HEK293 (cell line): ENCODE measurements at regions not wholly inside any gene's neighbourhood (a gene's known extent, or its start where the extent isn't known, plus 50 kb on each side); places are given as distances from the start of the nearest gene placed in this dataset.

Experiments
- CTCF ChIA-PET: fragments of 350-600 bp; formaldehyde crosslinking; extraction: SDS; loops from one replicate; lab custom pipeline; 2021; ENCODE audit warnings: antibody characterized with exemption; lab: Yijun Ruan, JAX
- POLR2A ChIA-PET: fragments of 300-600 bp; formaldehyde crosslinking; extraction: SDS; loops from one replicate; lab custom pipeline; 2020; ENCODE audit warnings: antibody characterized with exemption, inconsistent platforms; lab: Yijun Ruan, JAX
- H3K27ac ChIP-seq: fragments of 200-500 bp; sonication (Bioruptor generic); 2 replicates; pipeline ENCODE4 v1.5.1; 2014; ENCODE audit warnings: low read depth, low read length, control low read depth, inconsistent platforms; ENCODE audit errors: extremely low read depth
- H3K36me3 ChIP-seq, 2 experiments: fragments of 200-500 bp in 1 of 2; sonication (Bioruptor generic) in 1 of 2; 1 replicate in 1 of 2; 2 replicates in 1 of 2; pipeline ENCODE4 v1.5.1; 2014 to 2017; ENCODE audit warnings: inconsistent platforms in 2 of 2, low read length in 2 of 2; ENCODE audit not compliant: control insufficient read depth in 2 of 2, insufficient read depth in 1 of 2
- H3K4me1 ChIP-seq: fragments of 200-500 bp; sonication (Bioruptor generic); 2 replicates; pipeline ENCODE4 v1.5.1; 2014; ENCODE audit warnings: mild to moderate bottlenecking, low read length, inconsistent platforms; ENCODE audit not compliant: control insufficient read depth, insufficient read depth
- H3K4me3 ChIP-seq: 2 replicates; pipeline ENCODE4 v1.5.1; 2011; ENCODE audit warnings: low read depth, mild to moderate bottlenecking, control low read depth, low read length, moderate library complexity
- H3K9me3 ChIP-seq: fragments of 200-500 bp; sonication (Bioruptor generic); 2 replicates; pipeline ENCODE4 v1.5.1; 2014; ENCODE audit warnings: low read depth, low read length, inconsistent platforms; ENCODE audit not compliant: control insufficient read depth, insufficient read depth
- ELK4 ChIP-seq: IDR thresholded peaks from 2 replicates; pipeline ENCODE4 v1.6.1; 2011; ENCODE audit warnings: mild to moderate bottlenecking, low read depth, low read length, borderline replicate concordance
- GLIS2 ChIP-seq: fragments of 450-650 bp; formaldehyde crosslinking; IDR thresholded peaks from 2 replicates; pipeline ENCODE4 v1.5.1; 2016; ENCODE audit warnings: missing biosample characterization, missing genetic modification characterization
- INSM2 ChIP-seq: fragments of 450-650 bp; formaldehyde crosslinking; IDR thresholded peaks from 2 replicates; pipeline ENCODE4 v1.5.1; 2016; ENCODE audit warnings: missing biosample characterization, missing genetic modification characterization
- OSR2 ChIP-seq: fragments of 450-650 bp; formaldehyde crosslinking; IDR thresholded peaks from 2 replicates; pipeline ENCODE4 v1.5.1; 2016; ENCODE audit warnings: missing biosample characterization, missing genetic modification characterization
- PRDM6 ChIP-seq: fragments of 450-650 bp; formaldehyde crosslinking; IDR thresholded peaks from 2 replicates; pipeline ENCODE4 v1.5.1; 2017; ENCODE audit warnings: missing biosample characterization, missing genetic modification characterization
- RBAK ChIP-seq: fragments of 450-650 bp; formaldehyde crosslinking; IDR thresholded peaks from 2 replicates; pipeline ENCODE4 v1.5.1; 2016; ENCODE audit warnings: missing biosample characterization, missing genetic modification characterization
- SP3 ChIP-seq: fragments of 450-650 bp; formaldehyde crosslinking; IDR thresholded peaks from 2 replicates; pipeline ENCODE4 v1.5.1; 2016; ENCODE audit warnings: missing biosample characterization, missing genetic modification characterization
- ZBTB10 ChIP-seq: fragments of 450-650 bp; formaldehyde crosslinking; IDR thresholded peaks from 2 replicates; pipeline ENCODE4 v1.5.1; 2016; ENCODE audit warnings: missing biosample characterization, missing genetic modification characterization
- ZBTB11 ChIP-seq: fragments of 450-650 bp; formaldehyde crosslinking; conservative IDR thresholded peaks from 2 replicates; pipeline ENCODE4 v1.5.1; 2016; ENCODE audit warnings: low read depth, missing biosample characterization, missing genetic modification characterization
- ZBTB26 ChIP-seq: fragments of 450-650 bp; formaldehyde crosslinking; optimal IDR thresholded peaks from 2 replicates; pipeline ENCODE3; 2016; ENCODE audit warnings: missing biosample characterization, mild to moderate bottlenecking, missing genetic modification characterization
- ZNF169 ChIP-seq: fragments of 450-650 bp; formaldehyde crosslinking; IDR thresholded peaks from 2 replicates; pipeline ENCODE4 v1.5.1; 2016; ENCODE audit warnings: missing biosample characterization, missing genetic modification characterization
- ZNF211 ChIP-seq: fragments of 450-650 bp; formaldehyde crosslinking; IDR thresholded peaks from 2 replicates; pipeline ENCODE4 v1.5.1; 2016; ENCODE audit warnings: low read depth, missing biosample characterization, missing genetic modification characterization
- ZNF24 ChIP-seq: fragments of 450-650 bp; formaldehyde crosslinking; IDR thresholded peaks from 2 replicates; pipeline ENCODE4 v1.5.1; 2016; ENCODE audit warnings: missing biosample characterization, missing genetic modification characterization
- ZNF274 ChIP-seq, 2 experiments: fragments of 200-500 bp in 1 of 2; fragments of 450-650 bp in 1 of 2; sonication (Bioruptor generic) in 1 of 2; formaldehyde crosslinking in 1 of 2; IDR thresholded peaks; 2 replicates each; pipeline versions ENCODE4 v1.5.1 to v1.6.1; 2014 to 2016; ENCODE audit warnings: borderline replicate concordance in 1 of 2, inconsistent platforms in 1 of 2, low read length in 1 of 2, missing biosample characterization in 1 of 2, missing genetic modification characterization in 1 of 2
- ZNF394 ChIP-seq: fragments of 450-650 bp; formaldehyde crosslinking; IDR thresholded peaks from 2 replicates; pipeline ENCODE4 v1.5.1; 2016; ENCODE audit warnings: missing biosample characterization, missing genetic modification characterization, mild to moderate bottlenecking, moderate library complexity, borderline replicate concordance
- ZNF529 ChIP-seq: fragments of 450-650 bp; formaldehyde crosslinking; IDR thresholded peaks from 2 replicates; pipeline ENCODE4 v1.5.1; 2017; ENCODE audit warnings: missing genetic modification characterization, missing biosample characterization; ENCODE audit not compliant: insufficient replicate concordance
- ZNF623 ChIP-seq: fragments of 450-650 bp; formaldehyde crosslinking; IDR thresholded peaks from 2 replicates; pipeline ENCODE4 v1.5.1; 2016; ENCODE audit warnings: missing biosample characterization, missing genetic modification characterization
- ZNF677 ChIP-seq: fragments of 450-650 bp; IDR thresholded peaks from 2 replicates; pipeline ENCODE4 v1.5.0; 2018; ENCODE audit warnings: missing biosample characterization, mild to moderate bottlenecking, missing genetic modification characterization, moderate library complexity
- ZNF776 ChIP-seq: fragments of 450-650 bp; formaldehyde crosslinking; IDR thresholded peaks from 2 replicates; pipeline ENCODE4 v1.5.0; 2017; ENCODE audit warnings: missing biosample characterization, missing genetic modification characterization, borderline replicate concordance
- ZSCAN23 ChIP-seq: fragments of 450-650 bp; formaldehyde crosslinking; IDR thresholded peaks from 2 replicates; pipeline ENCODE4 v1.5.1; 2016; ENCODE audit warnings: missing biosample characterization, missing genetic modification characterization

GRCh38 chr10:98328640-98329039 lies 60.6 kb upstream of the LOXL4 start:
- Histone ChIP-seq H3K27ac (no peak overlapping the region), H3K4me3 (no peak overlapping the region), H3K9me3 (no peaks in the 10 kb centered on the region), H3K4me1 (peaks cover 7% of the 10 kb centered on the region; the same call in 1 of the 2 replicates), H3K36me3 (no peaks in the 10 kb centered on the region)
- ChIA-PET POLR2A (no interaction called here), CTCF (interaction anchor here (1.9 kb wide), 1 partner anchor 19 kb away, joined by 4 read pairs; no protein-coding TSS in a partner anchor)
- TF ChIP-seq RBAK (tag by site-specific recombination) (peak; percentile 88), ELK4 (no peak), GLIS2 (no peak), ZSCAN23 (tag by site-specific recombination) (no peak), ZBTB11 (tag by site-specific recombination) (no peak)

- no peak overlapping the region for H3K27ac ChIP-seq
- no peak overlapping the region for H3K4me3 ChIP-seq
- CTCF ChIA-PET: interaction anchor here (0.9 to 1.9 kb wide), 2 partner anchors 18 to 159 kb away, joined by 3 to 4 read pairs; no protein-coding TSS in a partner anchor
- POLR2A ChIA-PET: no interaction called here
- H3K36me3 ChIP-seq: no peaks in the 10 kb centered on the region
- TF ChIP-seq ZNF211 (tag by site-specific recombination) (no peak), PRDM6 (tag by site-specific recombination) (no peak), ZBTB26 (tag by site-specific recombination) (no peak), ZNF529 (tag by site-specific recombination) (no peak), ZNF776 (no peak), SP3 (tag by site-specific recombination) (no peak), ZNF623 (tag by site-specific recombination) (no peak), ZNF169 (tag by site-specific recombination) (no peak), ZNF394 (no peak), ZNF677 (tag by site-specific recombination) (no peak), ZBTB10 (no peak), ZNF274 (IDR thresholded peaks at IDR 0.05; ENCODE audit: low read length) (no peak), ZNF274 (tag by site-specific recombination; IDR thresholded peaks at IDR 0.05; ENCODE audit: borderline replicate concordance) (no peak), OSR2 (no peak), ZNF24 (tag by site-specific recombination) (no peak), INSM2 (no peak)
- H3K9me3 ChIP-seq: no peaks in the 10 kb centered on the region
- H3K4me1 ChIP-seq: peaks cover 4% of the 10 kb centered on the region; the same call in 1 of the 2 replicates
Measured at GRCh38 chr10:98328163-98328562, 60.2 kb upstream of the LOXL4 start.
